Mammary epithelial cell (primary cell): ENCODE measurements at regions not wholly inside any gene's neighbourhood (a gene's known extent, or its start where the extent isn't known, plus 50 kb on each side); places are given as distances from the start of the nearest gene placed in this dataset.

ENCODE experiments used
- EZH2 ChIP-seq: IDR thresholded peaks from 2 replicates; pipeline ENCODE4 v1.6.1; 2012; ENCODE audit warnings: low read length, inconsistent platforms, borderline replicate concordance
- TF ChIP-seq, protein P1 (sequence below), 2 donors: IDR thresholded peaks in 1 of 2; conservative IDR thresholded peaks in 1 of 2; 2 replicates each; pipeline ENCODE4 v1.5.1; 2011 to 2012; ENCODE audit warnings: inconsistent platforms in 2 of 2, low read length in 2 of 2, mild to moderate bottlenecking in 2 of 2, control low read depth in 1 of 2, low read depth in 1 of 2; ENCODE audit not compliant: insufficient read depth in 1 of 2; ENCODE audit errors: extremely low read depth in 1 of 2

DNA sequence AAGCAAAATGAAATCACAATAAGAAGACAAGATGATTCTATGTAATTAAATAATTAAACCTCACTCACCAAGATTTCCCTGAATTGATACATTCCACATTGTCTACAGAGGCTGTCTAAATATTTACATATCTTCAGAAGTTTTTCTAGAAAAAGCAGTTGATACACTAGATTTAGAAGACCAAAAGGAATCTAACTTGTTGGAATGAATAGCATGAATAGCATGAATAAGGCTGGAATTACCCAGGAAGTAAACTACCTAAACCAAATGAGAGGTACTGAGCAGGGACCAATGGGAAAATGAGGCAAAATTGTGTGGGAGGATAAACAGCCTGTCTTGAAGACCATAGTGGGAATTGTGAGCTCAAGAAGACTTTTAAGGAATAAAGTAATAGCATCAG, 479.7 kb downstream of the TXNL1 start:
- TF ChIP-seq, protein P1, sequence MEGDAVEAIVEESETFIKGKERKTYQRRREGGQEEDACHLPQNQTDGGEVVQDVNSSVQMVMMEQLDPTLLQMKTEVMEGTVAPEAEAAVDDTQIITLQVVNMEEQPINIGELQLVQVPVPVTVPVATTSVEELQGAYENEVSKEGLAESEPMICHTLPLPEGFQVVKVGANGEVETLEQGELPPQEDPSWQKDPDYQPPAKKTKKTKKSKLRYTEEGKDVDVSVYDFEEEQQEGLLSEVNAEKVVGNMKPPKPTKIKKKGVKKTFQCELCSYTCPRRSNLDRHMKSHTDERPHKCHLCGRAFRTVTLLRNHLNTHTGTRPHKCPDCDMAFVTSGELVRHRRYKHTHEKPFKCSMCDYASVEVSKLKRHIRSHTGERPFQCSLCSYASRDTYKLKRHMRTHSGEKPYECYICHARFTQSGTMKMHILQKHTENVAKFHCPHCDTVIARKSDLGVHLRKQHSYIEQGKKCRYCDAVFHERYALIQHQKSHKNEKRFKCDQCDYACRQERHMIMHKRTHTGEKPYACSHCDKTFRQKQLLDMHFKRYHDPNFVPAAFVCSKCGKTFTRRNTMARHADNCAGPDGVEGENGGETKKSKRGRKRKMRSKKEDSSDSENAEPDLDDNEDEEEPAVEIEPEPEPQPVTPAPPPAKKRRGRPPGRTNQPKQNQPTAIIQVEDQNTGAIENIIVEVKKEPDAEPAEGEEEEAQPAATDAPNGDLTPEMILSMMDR (conservative IDR thresholded peaks at IDR 0.05 in 1 of 2, IDR thresholded peaks at IDR 0.05 in 1 of 2; ENCODE audit: extremely low read depth in 1 of 2, insufficient read depth in 1 of 2, low read depth in 1 of 2, low read length in 2 of 2) = no peak
- no peak for TF ChIP-seq EZH2
